HepG2 (cell line): ENCODE measurements at regions not wholly inside any gene's neighbourhood (a gene's known extent, or its start where the extent isn't known, plus 50 kb on each side); places are given as distances from the start of the nearest gene placed in this dataset.

Experiments used
- ATAC-seq: fragments of 200-7000 bp; cut with Tn5 transposase; 3 replicates; pipeline ENCODE4 v1.9.1; 2020; ENCODE audit warnings: mild to moderate bottlenecking, moderate library complexity
- BruUV-seq: library from RNA; stranded (reverse); fragments of 400-500 nt; replicated peaks from 2 replicates; lab custom pipeline; 2021; lab: Mats Ljungman, UMichigan
- CTCF ChIA-PET: fragments of 300-600 bp; formaldehyde crosslinking; extraction: SDS; loops from one replicate; lab custom pipeline; 2021; ENCODE audit warnings: low total read pairs, inconsistent platforms, low intra/inter-chr PET ratio; lab: Yijun Ruan, JAX
- POLR2A ChIA-PET: fragments of 350-600 bp; sonication (Branson Sonifier 250); formaldehyde crosslinking; loops from one replicate; lab custom pipeline; 2020; ENCODE audit warnings: antibody characterized with exemption, inconsistent platforms; lab: Yijun Ruan, JAX
- DNase-seq: peaks from one replicate; pipeline ENCODE4 v3.0.0-alpha.2; 2015; ENCODE audit warnings: low spot score
- FAIRE-seq: peaks from 3 replicates; lab custom pipeline; 2011; peaks lifted over from hg19 to GRCh38; lab: Jason Lieb, UNC
- H2AFZ ChIP-seq: one replicate; pipeline ENCODE4 v1.6.1; 2011; ENCODE audit warnings: low read length, inconsistent platforms
- H3K27ac ChIP-seq: fragments of 300-600 bp; 3 replicates; pipeline ENCODE4 v1.8.0; 2011; ENCODE audit warnings: mixed run types, mild to moderate bottlenecking, mixed read lengths, low read length, inconsistent platforms; ENCODE audit not compliant: insufficient read depth; ENCODE audit errors: extremely low read length
- H3K27me3 ChIP-seq, 2 experiments: fragments of 200-600 bp in 1 of 2; 2 replicates in 1 of 2; 3 replicates in 1 of 2; pipeline versions ENCODE4 v1.6.0 to v1.8.0; 2011; ENCODE audit warnings: low read length in 2 of 2, mild to moderate bottlenecking in 2 of 2, moderate library complexity in 2 of 2, inconsistent platforms in 1 of 2; ENCODE audit not compliant: insufficient read depth in 2 of 2, control insufficient read depth in 1 of 2
- H3K36me3 ChIP-seq, 2 experiments: fragments of 200-600 bp in 1 of 2; replicated peaks in 1 of 2; 2 replicates in 1 of 2; 3 replicates in 1 of 2; pipeline versions ENCODE4 v1.5.1 to v1.8.0; 2011; ENCODE audit warnings: low read length in 2 of 2, inconsistent platforms in 1 of 2; ENCODE audit not compliant: insufficient read depth in 2 of 2, control insufficient read depth in 1 of 2
- H3K4me1 ChIP-seq: 2 replicates; pipeline ENCODE4 v1.5.1; 2012; ENCODE audit warnings: low read length, inconsistent platforms; ENCODE audit not compliant: insufficient read depth
- H3K4me2 ChIP-seq: 2 replicates; pipeline ENCODE4 v1.6.0; 2011; ENCODE audit warnings: low read depth, low read length, inconsistent platforms
- H3K4me3 ChIP-seq, 3 experiments: fragments of 200-600 bp in 1 of 3; sonication (generic), shearing (Covaris generic) in 1 of 3; replicated peaks in 1 of 3; 2 replicates each; pipeline ENCODE4 v1.5.1; 2011 to 2016; ENCODE audit warnings: low read length in 3 of 3, inconsistent platforms in 2 of 3, low read depth in 2 of 3, mild to moderate bottlenecking in 2 of 3, control low read depth in 1 of 3, mixed read lengths in 1 of 3; ENCODE audit not compliant: insufficient read depth in 1 of 3
- H3K79me2 ChIP-seq: one replicate; pipeline ENCODE4 v1.6.1; 2011; ENCODE audit warnings: low read length, inconsistent platforms; ENCODE audit not compliant: insufficient read depth
- H3K9ac ChIP-seq: 2 replicates; pipeline ENCODE4 v1.6.0; 2011; ENCODE audit warnings: mild to moderate bottlenecking, low read depth, low read length, inconsistent platforms; ENCODE audit not compliant: insufficient read depth
- H3K9me3 ChIP-seq: 2 replicates; pipeline ENCODE4 v1.5.1; 2012; ENCODE audit warnings: mild to moderate bottlenecking, low read length
- H4K20me1 ChIP-seq: 2 replicates; pipeline ENCODE4 v1.6.0; 2011; ENCODE audit warnings: inconsistent platforms, mild to moderate bottlenecking, low read length, moderate library complexity; ENCODE audit not compliant: insufficient read depth
- AGO1 ChIP-seq: fragments of 200-400 bp; formaldehyde crosslinking; IDR thresholded peaks from 2 replicates; pipeline ENCODE4 v1.6.1; 2017; ENCODE audit warnings: mild to moderate bottlenecking, low read depth, low read length, moderate library complexity; ENCODE audit not compliant: poor library complexity, severe bottlenecking
- ARID3A ChIP-seq: IDR thresholded peaks from 2 replicates; pipeline ENCODE4 v1.6.1; 2012; ENCODE audit warnings: low read depth, low read length, improper control_type of control experiment
- CREM ChIP-seq, 2 experiments: sonication (generic) in 1 of 2; formaldehyde crosslinking in 1 of 2; IDR thresholded peaks; 2 replicates each; pipeline versions ENCODE4 v1.4.0 to v1.6.1; 2016 to 2020; ENCODE audit warnings: antibody characterized with exemption in 1 of 2, mild to moderate bottlenecking in 1 of 2, missing genetic modification reagents in 1 of 2
- EHMT2 ChIP-seq: fragments of 200-600 bp; sonication (generic); IDR thresholded peaks from 2 replicates; pipeline ENCODE4 v1.7.0; 2017; ENCODE audit warnings: antibody characterized with exemption, low read depth, low read length, borderline replicate concordance
- GTF2F1 ChIP-seq: fragments of 150-350 bp; IDR thresholded peaks from 2 replicates; pipeline ENCODE4 v1.6.1; 2014; ENCODE audit warnings: low read length
- MYNN ChIP-seq: sonication (generic); formaldehyde crosslinking; IDR thresholded peaks from 2 replicates; pipeline ENCODE4 v1.4.0; 2020; ENCODE audit warnings: mild to moderate bottlenecking, low read depth, missing genetic modification reagents
- ZBTB40 ChIP-seq, 2 experiments: fragments of 450-650 bp in 1 of 2; sonication (generic) in 1 of 2; formaldehyde crosslinking in 1 of 2; IDR thresholded peaks; 2 replicates each; pipeline versions ENCODE4 v1.6.1 to v1.8.0; 2016 to 2022; ENCODE audit warnings: antibody characterized with exemption in 1 of 2, mild to moderate bottlenecking in 1 of 2, missing genetic modification reagents in 1 of 2
- ZFP36L2 ChIP-seq: sonication (generic); formaldehyde crosslinking; IDR thresholded peaks from 2 replicates; pipeline ENCODE4 v1.4.0; 2020; ENCODE audit warnings: missing genetic modification reagents
- ZNF333 ChIP-seq: sonication (generic); formaldehyde crosslinking; IDR thresholded peaks from 2 replicates; pipeline ENCODE4 v1.4.0; 2020; ENCODE audit warnings: mild to moderate bottlenecking, missing genetic modification reagents, borderline replicate concordance
- ZNF446 ChIP-seq: sonication (generic); formaldehyde crosslinking; IDR thresholded peaks from 2 replicates; pipeline ENCODE4 v1.5.0; 2020; ENCODE audit warnings: mild to moderate bottlenecking, missing genetic modification reagents
- ZNF468 ChIP-seq: sonication (generic); formaldehyde crosslinking; IDR thresholded peaks from 2 replicates; pipeline ENCODE4 v1.8.0; 2022; ENCODE audit warnings: mild to moderate bottlenecking, moderate library complexity, missing genetic modification reagents
- ZNF564 ChIP-seq: sonication (generic); formaldehyde crosslinking; IDR thresholded peaks from 2 replicates; pipeline ENCODE4 v1.8.1; 2023; ENCODE audit warnings: mild to moderate bottlenecking, missing genetic modification reagents
- ZNF567 ChIP-seq: sonication (generic); formaldehyde crosslinking; IDR thresholded peaks from 2 replicates; pipeline ENCODE4 v1.8.1; 2023; ENCODE audit warnings: mild to moderate bottlenecking, missing genetic modification reagents, borderline replicate concordance
- ZNF670 ChIP-seq: sonication (generic); formaldehyde crosslinking; IDR thresholded peaks from 2 replicates; pipeline ENCODE4 v1.8.0; 2022; ENCODE audit warnings: mild to moderate bottlenecking, missing genetic modification reagents, borderline replicate concordance
- ZNF792 ChIP-seq: IDR thresholded peaks from 2 replicates; pipeline ENCODE4 v1.6.1; 2016
- WGBS: methylation state at CpG from one replicate; pipeline ENCODE4 v1.1.6; 2017; ENCODE audit warnings: low lambda C conversion rate; 5-methylcytosine and 5-hydroxymethylcytosine counted together
- in situ Hi-C: cut with HindIII; loops from 2 replicates; pipeline ENCODE4 v1.10.0; 2017; ENCODE audit warnings: low pct_unique_long_range_greater_than_20kb; ENCODE audit not compliant: extremely low pct_ligation_motif_present
- intact Hi-C: fragments of 100-400 bp; cut with micrococcal nuclease; formaldehyde crosslinking; loops from one replicate; pipeline ENCODE4 v1.10.0; 2022; ENCODE audit not compliant: unreplicated experiment

- H3K36me3 ChIP-seq: no peaks in the 10 kb centered on the region
- no peaks in the 10 kb centered on the region for H3K9me3 ChIP-seq
- no peaks in the 10 kb centered on the region for H3K79me2 ChIP-seq
- no peak overlapping the region for H3K4me2 ChIP-seq
- in situ Hi-C loops: no loop called here
- WGBS: 2% methylated on average over 3 of the region's 3 CpGs
- H2AFZ ChIP-seq: no peak overlapping the region
- no peak overlapping the region for H3K27ac ChIP-seq
- ChIA-PET CTCF (no interaction called here), POLR2A (no interaction called here)
- no peak for DNase-seq
- FAIRE-seq: no peak
- no peak overlapping the region for H3K9ac ChIP-seq
- intact Hi-C loops: no loop called here
- H4K20me1 ChIP-seq: no peaks in the 10 kb centered on the region
- no peaks in the 10 kb centered on the region for H3K27me3 ChIP-seq
- no peak for ATAC-seq
- H3K4me3 ChIP-seq: no peak overlapping the region
- BruUV-seq: no TSS peak
- no peaks in the 10 kb centered on the region for H3K4me1 ChIP-seq
- TF ChIP-seq AGO1 (no peak), ZNF564 (CRISPR knock-in tag) (no peak), ZNF333 (CRISPR knock-in tag) (no peak), ZNF792 (CRISPR knock-in tag) (no peak), ARID3A (no peak), ZFP36L2 (CRISPR knock-in tag) (no peak), ZNF446 (no peak), ZNF670 (CRISPR knock-in tag) (no peak), ZNF468 (CRISPR knock-in tag) (no peak), ZBTB40 (IDR thresholded peaks at IDR 0.05) (no peak), ZBTB40 (CRISPR knock-in tag; IDR thresholded peaks at IDR 0.05) (no peak), MYNN (CRISPR knock-in tag) (no peak), ZNF567 (CRISPR knock-in tag) (no peak), CREM (IDR thresholded peaks at IDR 0.05) (no peak), CREM (CRISPR knock-in tag; IDR thresholded peaks at IDR 0.05) (no peak), GTF2F1 (no peak), EHMT2 (no peak)
Observed at GRCh38 chr12:77189901-77190416, 124.6 kb upstream of the E2F7 start.
